Bronchial epithelial cell (primary cell): ENCODE measurements at regions not wholly inside any gene's neighbourhood (a gene's known extent, or its start where the extent isn't known, plus 50 kb on each side); places are given as distances from the start of the nearest gene placed in this dataset.

ENCODE experiments used
- DNase-seq: peaks from one replicate; pipeline ENCODE4 v3.0.0-alpha.2; 2010; ENCODE audit warnings: low read depth
- FAIRE-seq: peaks from 2 replicates; lab custom pipeline; 2011; peaks lifted over from hg19 to GRCh38; lab: Jason Lieb, UNC
- H3K27me3 ChIP-seq: 2 replicates; pipeline ENCODE4 v1.5.1; 2011; ENCODE audit warnings: low read length; ENCODE audit not compliant: control insufficient read depth, insufficient read depth
- H3K36me3 ChIP-seq: 2 replicates; pipeline ENCODE4 v1.5.1; 2011; ENCODE audit warnings: low read length; ENCODE audit not compliant: control insufficient read depth, insufficient read depth
- H3K4me3 ChIP-seq: 2 replicates; pipeline ENCODE4 v1.5.1; 2011; ENCODE audit warnings: mild to moderate bottlenecking, low read depth, low read length, control low read depth
- CTCF ChIP-seq: IDR thresholded peaks from 2 replicates; pipeline ENCODE4 v1.5.1; 2011; ENCODE audit warnings: mild to moderate bottlenecking, moderate library complexity, low read length, control low read depth, inconsistent platforms; ENCODE audit not compliant: insufficient read depth, severe bottlenecking

GRCh38 chr2:12267042-12267441 is 449.7 kb upstream of the TRIB2 start:
- DNase-seq (no peak), FAIRE-seq (no peak)
- H3K36me3 ChIP-seq: no peaks in the 10 kb centered on the region
- no peak overlapping the region for H3K4me3 ChIP-seq
- TF ChIP-seq CTCF: no peak
- H3K27me3 ChIP-seq: no peaks in the 10 kb centered on the region

GRCh38 chr2:12269041-12269972 is 447.4 kb upstream of the TRIB2 start:
- no peaks in the 10 kb centered on the region for H3K36me3 ChIP-seq
- no peak overlapping the region for H3K4me3 ChIP-seq
- no peak for TF ChIP-seq CTCF
- FAIRE-seq (no peak), DNase-seq (no peak)
- H3K27me3 ChIP-seq: no peaks in the 10 kb centered on the region

- no peak for TF ChIP-seq CTCF
- H3K27me3 ChIP-seq: no peaks in the 10 kb centered on the region
- no peaks in the 10 kb centered on the region for H3K36me3 ChIP-seq
- no peak for DNase-seq
- FAIRE-seq: no peak
- H3K4me3 ChIP-seq: no peak overlapping the region
Measured at GRCh38 chr2:12270876-12271588, 445.7 kb upstream of the TRIB2 start.

DNA sequence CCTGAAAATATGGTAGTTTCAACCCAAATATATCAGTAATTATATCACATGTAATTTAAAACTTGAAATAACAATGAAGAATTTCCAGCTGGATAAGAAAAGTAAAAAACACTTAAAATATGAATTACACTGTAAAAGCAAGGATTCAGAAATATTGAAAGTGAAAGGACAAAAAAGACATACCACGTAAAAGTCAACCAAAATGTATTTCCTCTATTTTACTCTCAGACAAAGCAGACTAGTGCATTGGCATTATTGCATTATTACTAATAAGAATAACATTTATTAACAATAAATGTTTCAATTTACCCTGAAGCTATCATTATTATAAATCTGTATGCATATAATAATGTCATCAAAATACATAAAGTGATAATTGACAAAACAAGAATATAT is 445.1 kb upstream of the TRIB2 start:
- H3K36me3 ChIP-seq: no peaks in the 10 kb centered on the region
- DNase-seq (no peak), FAIRE-seq (no peak)
- H3K4me3 ChIP-seq: no peak overlapping the region
- no peak for TF ChIP-seq CTCF
- H3K27me3 ChIP-seq: no peaks in the 10 kb centered on the region

GRCh38 chr2:12273111-12273510 is 443.6 kb upstream of the TRIB2 start:
- TF ChIP-seq CTCF: no peak
- Histone ChIP-seq H3K4me3 (no peak overlapping the region), H3K27me3 (no peaks in the 10 kb centered on the region), H3K36me3 (no peaks in the 10 kb centered on the region)
- no peak for FAIRE-seq
- no peak for DNase-seq
